ENCODE measurements at regions not wholly inside any gene's neighbourhood (a gene's known extent, or its start where the extent isn't known, plus 50 kb on each side); places are given as distances from the start of the nearest gene placed in this dataset.
"Not testable (repeated sequence)": the region's sequence is repeated elsewhere in the genome, so short reads cannot be mapped to it uniquely, and the experiment has no call there.

DNA sequence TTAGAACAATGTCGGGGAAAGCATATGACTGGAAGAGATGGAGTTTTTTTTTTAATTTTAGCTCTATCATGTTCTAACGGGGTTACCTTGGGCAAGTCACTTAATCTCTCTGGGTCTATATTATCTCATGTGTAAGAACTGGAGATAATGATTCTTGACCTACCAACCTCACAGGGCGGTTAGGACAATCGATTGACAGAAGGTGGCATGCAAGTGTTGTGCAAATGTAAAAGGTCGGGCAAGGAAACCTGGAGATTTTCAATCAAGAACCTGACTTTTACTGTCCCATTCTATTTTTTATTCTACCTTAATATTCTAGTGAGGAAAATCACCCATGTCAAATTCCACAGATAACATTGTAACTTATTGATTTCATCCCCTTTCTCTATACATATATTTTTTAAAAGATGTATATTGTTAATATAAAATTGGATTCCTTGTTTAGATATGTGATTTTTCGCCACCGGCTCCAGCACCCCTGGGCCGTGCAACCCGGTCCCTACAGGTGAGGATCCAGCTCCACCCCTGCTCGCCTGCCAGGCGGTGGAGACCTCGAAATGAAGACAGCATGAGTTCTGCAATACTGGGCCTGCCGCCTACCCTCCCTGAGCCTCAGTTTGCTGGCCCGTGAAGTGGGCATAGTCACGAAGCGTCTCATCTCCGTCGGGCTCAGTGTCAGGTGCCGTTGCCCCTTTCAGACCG lies 497.6 kb upstream of the PHF14 start:
- TF ChIP-seq, protein P1, sequence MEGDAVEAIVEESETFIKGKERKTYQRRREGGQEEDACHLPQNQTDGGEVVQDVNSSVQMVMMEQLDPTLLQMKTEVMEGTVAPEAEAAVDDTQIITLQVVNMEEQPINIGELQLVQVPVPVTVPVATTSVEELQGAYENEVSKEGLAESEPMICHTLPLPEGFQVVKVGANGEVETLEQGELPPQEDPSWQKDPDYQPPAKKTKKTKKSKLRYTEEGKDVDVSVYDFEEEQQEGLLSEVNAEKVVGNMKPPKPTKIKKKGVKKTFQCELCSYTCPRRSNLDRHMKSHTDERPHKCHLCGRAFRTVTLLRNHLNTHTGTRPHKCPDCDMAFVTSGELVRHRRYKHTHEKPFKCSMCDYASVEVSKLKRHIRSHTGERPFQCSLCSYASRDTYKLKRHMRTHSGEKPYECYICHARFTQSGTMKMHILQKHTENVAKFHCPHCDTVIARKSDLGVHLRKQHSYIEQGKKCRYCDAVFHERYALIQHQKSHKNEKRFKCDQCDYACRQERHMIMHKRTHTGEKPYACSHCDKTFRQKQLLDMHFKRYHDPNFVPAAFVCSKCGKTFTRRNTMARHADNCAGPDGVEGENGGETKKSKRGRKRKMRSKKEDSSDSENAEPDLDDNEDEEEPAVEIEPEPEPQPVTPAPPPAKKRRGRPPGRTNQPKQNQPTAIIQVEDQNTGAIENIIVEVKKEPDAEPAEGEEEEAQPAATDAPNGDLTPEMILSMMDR (conservative IDR thresholded peaks at IDR 0.05; ENCODE audit: control insufficient read depth, insufficient read depth, low read depth, low read length) = no peak
- no peak overlapping the region for H3K4me3 ChIP-seq (ENCODE audit: control insufficient read depth, low read depth, low read length)
- DNase-seq (ENCODE audit: low read depth) = no peak

DNA sequence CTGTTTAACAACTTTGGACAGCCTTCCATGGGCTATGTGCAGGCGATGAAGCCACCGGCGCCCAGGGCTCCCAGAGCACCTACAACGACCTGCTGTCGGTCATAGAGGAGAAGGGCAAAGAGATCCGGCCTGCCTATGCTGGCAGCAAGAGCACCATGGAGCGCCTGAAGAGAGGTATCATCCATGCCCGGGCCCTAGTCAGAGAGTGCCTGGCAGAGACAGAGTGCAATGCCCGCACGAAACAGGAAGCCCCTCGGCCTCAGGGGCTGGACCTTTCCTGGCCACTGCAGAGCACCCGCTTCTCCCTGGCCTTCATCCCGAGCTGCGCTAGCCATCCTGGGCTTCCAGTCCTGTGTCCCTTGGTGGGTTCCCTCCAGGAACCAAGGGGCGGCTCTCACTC lies 497.0 kb upstream of the PHF14 start:
- H3K4me3 ChIP-seq (ENCODE audit: control insufficient read depth, low read depth, low read length) = no peak overlapping the region
- no peak for DNase-seq (ENCODE audit: low read depth)

DNA sequence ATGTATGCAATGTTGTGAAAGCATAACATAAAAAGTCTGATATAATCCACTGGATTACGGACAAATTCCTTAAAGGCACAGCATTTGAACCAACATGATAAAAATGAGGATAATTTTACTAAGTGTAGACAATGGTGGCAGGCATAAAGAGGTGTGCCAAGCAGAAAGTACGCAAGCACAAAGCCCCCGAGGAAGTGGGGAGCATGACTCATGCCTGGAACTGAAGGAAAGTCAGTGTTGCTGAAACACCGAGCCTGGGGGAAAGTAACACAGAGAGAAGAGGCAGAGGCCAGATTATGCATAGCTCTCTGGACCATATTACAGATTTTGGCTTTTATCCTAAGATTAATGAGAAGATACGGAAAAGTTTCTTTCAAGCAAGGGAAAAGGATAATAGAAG lies 490.0 kb upstream of the PHF14 start:
- DNase-seq (ENCODE audit: low read depth) = no peak
- H3K4me3 ChIP-seq (ENCODE audit: control insufficient read depth, low read depth, low read length) = no peak overlapping the region
- TF ChIP-seq, protein P1 (conservative IDR thresholded peaks at IDR 0.05; ENCODE audit: control insufficient read depth, insufficient read depth, low read depth, low read length) = no peak

More for the DNA sequence above, 497.0 kb upstream of the PHF14 start:
- TF ChIP-seq, protein P1 (conservative IDR thresholded peaks at IDR 0.05; ENCODE audit: control insufficient read depth, insufficient read depth, low read depth, low read length) = no peak

DNA sequence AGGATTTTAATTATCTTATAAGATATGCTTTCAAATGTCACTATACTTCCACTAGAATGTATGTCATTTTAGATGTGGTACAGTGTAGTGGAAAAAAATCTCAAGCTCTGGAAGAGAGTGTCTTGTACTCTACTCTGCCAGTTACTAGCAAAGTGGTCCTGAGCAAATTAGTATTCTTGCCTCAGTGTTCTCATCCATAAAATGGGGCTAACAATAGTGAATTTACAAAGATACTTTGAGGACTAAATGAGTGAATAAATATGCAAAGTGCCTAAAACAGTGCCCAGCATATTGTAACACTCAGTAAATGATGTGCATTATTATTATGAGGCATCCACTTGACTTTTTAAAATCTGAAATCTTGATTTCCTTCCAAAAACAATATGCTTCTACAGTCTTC lies 488.9 kb upstream of the PHF14 start:
- H3K4me3 ChIP-seq (ENCODE audit: control insufficient read depth, low read depth, low read length) = no peak overlapping the region
- no peak for DNase-seq (ENCODE audit: low read depth)
- TF ChIP-seq, protein P1 (conservative IDR thresholded peaks at IDR 0.05; ENCODE audit: control insufficient read depth, insufficient read depth, low read depth, low read length) = no peak

DNA sequence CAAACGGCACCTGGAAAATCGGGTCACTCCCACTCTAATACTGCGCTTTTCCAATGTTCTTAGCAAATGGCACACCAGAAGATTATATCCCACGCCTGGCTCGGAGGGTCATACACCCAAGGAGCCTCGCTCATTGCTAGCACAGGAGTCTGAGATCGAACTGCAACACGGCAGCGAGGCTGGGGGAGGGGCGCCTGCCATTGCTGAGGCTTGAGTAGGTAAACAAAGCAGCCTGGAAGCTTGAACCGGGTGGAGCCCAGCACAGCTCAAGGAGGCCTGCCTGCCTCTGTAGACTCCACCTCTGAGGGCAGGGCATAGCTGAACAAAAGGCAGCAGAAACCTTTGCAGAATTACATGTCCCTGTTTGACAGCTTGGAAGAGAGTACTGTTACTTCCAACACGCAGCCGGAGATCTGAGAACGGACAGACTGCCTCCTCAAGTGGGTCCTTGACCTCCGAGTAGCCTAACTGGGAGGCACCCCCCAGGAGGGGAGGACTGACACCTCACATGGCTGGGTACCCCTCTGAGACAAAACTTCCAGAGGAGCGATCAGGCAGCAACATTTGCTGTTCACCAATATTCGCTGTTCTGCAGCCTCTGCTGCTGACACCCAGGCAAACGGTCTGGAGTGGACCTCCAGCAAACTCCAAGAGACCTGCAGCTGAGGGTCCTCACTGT lies 472.3 kb upstream of the PHF14 start:
- not testable (repeated sequence) for H3K4me3 ChIP-seq (ENCODE audit: control insufficient read depth, low read depth, low read length); DNase-seq (ENCODE audit: low read depth)

DNA sequence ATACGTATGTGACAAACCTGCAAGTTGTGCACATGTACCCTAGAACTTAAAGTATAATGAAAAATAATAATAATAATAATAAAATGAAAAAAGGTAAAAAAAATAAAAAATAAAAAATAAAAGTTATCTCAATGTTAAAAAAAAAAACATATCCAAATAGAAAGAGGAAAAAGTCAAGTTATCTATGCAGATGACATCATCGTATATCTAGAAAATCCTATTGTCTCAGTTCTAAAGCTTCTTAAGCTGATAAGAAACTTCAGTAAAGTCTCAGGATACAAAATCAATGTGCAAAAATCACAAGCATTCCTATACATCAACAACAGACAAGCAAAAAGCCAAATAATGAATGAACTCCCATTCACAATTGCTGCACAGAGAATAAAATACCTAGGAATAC lies 466.6 kb upstream of the PHF14 start:
- DNase-seq (ENCODE audit: low read depth) = no peak
- TF ChIP-seq, protein P1 (conservative IDR thresholded peaks at IDR 0.05; ENCODE audit: control insufficient read depth, insufficient read depth, low read depth, low read length) = no peak
- H3K4me3 ChIP-seq (ENCODE audit: control insufficient read depth, low read depth, low read length) = no peak overlapping the region

DNA sequence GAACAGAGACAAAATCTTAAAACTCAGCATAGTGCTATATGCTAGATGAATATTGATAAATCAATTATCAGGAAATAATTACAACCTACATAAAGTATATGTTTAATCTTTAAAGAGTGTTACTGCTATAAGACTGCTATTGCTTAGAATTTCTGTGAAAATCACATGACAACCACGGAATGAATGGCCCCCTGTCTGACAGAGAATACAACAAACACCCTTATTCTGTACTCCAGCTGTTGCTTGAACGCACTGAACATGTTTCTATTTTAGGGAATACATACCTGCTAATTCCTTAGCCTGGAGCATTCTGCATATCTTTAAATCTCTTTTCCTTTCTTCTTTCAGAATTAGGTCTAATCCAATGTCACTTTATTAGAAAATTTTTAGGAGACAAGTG lies 452.4 kb upstream of the PHF14 start:
- TF ChIP-seq, protein P1 (conservative IDR thresholded peaks at IDR 0.05; ENCODE audit: control insufficient read depth, insufficient read depth, low read depth, low read length) = no peak

DNA sequence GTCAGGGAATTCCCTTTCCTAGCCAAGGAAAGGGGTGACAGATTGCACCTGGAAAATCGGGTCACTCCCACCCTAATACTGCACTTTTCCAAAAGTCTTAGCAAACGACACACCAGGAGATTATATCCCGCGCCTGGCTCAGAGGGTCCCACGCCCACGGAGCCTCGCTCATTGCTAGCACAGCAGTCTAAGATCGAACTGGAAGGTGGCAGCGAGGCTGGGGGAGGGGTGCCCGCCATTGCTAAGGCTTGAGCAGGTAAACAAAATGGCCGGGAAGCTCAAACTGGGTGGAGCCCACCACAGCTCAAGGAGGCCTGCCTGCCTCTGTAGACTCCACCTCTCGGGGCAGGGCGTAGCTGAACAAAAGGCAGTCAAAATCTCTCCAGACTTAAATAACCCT lies 440.2 kb upstream of the PHF14 start:
- not testable (repeated sequence) for DNase-seq (ENCODE audit: low read depth)

More for the DNA sequence above, 452.4 kb upstream of the PHF14 start:
- DNase-seq (ENCODE audit: low read depth) = no peak
- H3K4me3 ChIP-seq (ENCODE audit: control insufficient read depth, low read depth, low read length) = no peak overlapping the region

More for the DNA sequence above, 440.2 kb upstream of the PHF14 start:
- H3K4me3 ChIP-seq (ENCODE audit: control insufficient read depth, low read depth, low read length) = not testable (repeated sequence)

Measured in fibroblast of mammary gland (primary cell).